Lower lobe of right lung (tissue), 2 donors: ENCODE measurements at regions not wholly inside any gene's neighbourhood (a gene's known extent, or its start where the extent isn't known, plus 50 kb on each side); places are given as distances from the start of the nearest gene placed in this dataset.

Experiments
- ATAC-seq, 2 donors: fragments of 200-7000 bp; cut with Tn5 transposase; one replicate each; pipeline ENCODE4 v1.9.1; 2020 to 2022; ENCODE audit warnings: mild to moderate bottlenecking in 2 of 2, moderate library complexity in 2 of 2
- DNase-seq: peaks from one replicate; pipeline ENCODE4 v3.0.0-alpha.2; 2020
- H3K27ac ChIP-seq: fragments of 200-600 bp; one replicate; pipeline ENCODE4 v1.8.0; 2022
- H3K27me3 ChIP-seq: fragments of 200-600 bp; one replicate; pipeline ENCODE4 v1.8.0; 2022; ENCODE audit warnings: low read depth
- H3K36me3 ChIP-seq: fragments of 200-600 bp; one replicate; pipeline ENCODE4 v1.8.0; 2022; ENCODE audit warnings: mild to moderate bottlenecking
- H3K4me1 ChIP-seq: fragments of 200-600 bp; one replicate; pipeline ENCODE4 v1.8.0; 2022
- H3K4me3 ChIP-seq: fragments of 200-600 bp; one replicate; pipeline ENCODE4 v1.8.0; 2022; ENCODE audit warnings: mild to moderate bottlenecking
- H3K9me3 ChIP-seq: fragments of 200-600 bp; one replicate; pipeline ENCODE4 v1.8.0; 2022
- CTCF ChIP-seq: fragments of 200-600 bp; IDR thresholded peaks from one replicate; pipeline ENCODE4 v1.8.0; 2022; ENCODE audit warnings: antibody characterized with exemption, mild to moderate bottlenecking
- intact Hi-C: fragments of 100-400 bp; cut with DNase I; formaldehyde crosslinking; loops from one replicate; pipeline ENCODE4 v1.11.0; 2022
- donor health status: DM: no; HTN: yes; CAD: no; lungs with severe emphysema.

- no peak for DNase-seq
- intact Hi-C loops = no loop called here
These were observed 119.4 kb downstream of the SIPA1L2 start for GRCh38 chr1:232510367-232511110.

GRCh38 chr1:232509570-232509969 is 120.4 kb downstream of the SIPA1L2 start:
- Histone ChIP-seq H3K27me3 (no peaks in the 10 kb centered on the region), H3K9me3 (no peaks in the 10 kb centered on the region), H3K4me1 (peaks cover 14% of the 10 kb centered on the region), H3K27ac (no peak overlapping the region), H3K4me3 (no peak overlapping the region), H3K36me3 (peaks cover 8% of the 10 kb centered on the region)
- ATAC-seq = peak; percentile 19 to 29
- DNase-seq = no peak
- intact Hi-C loops = no loop called here
- no peak for TF ChIP-seq CTCF

More at GRCh38 chr1:232510367-232511110, 119.4 kb downstream of the SIPA1L2 start:
- H3K9me3 ChIP-seq = no peaks in the 10 kb centered on the region
- no peak for TF ChIP-seq CTCF
- H3K27me3 ChIP-seq = no peaks in the 10 kb centered on the region
- peaks cover 14% of the 10 kb centered on the region for H3K4me1 ChIP-seq
- no peak overlapping the region for H3K4me3 ChIP-seq
- peaks cover 17% of the 10 kb centered on the region for H3K36me3 ChIP-seq
- no peak overlapping the region for H3K27ac ChIP-seq
- ATAC-seq = no peak

GRCh38 chr1:232508130-232508701 is 121.7 kb downstream of the SIPA1L2 start:
- Histone ChIP-seq H3K27me3 (no peaks in the 10 kb centered on the region), H3K9me3 (no peaks in the 10 kb centered on the region), H3K4me3 (no peak overlapping the region), H3K4me1 (peaks cover 14% of the 10 kb centered on the region), H3K36me3 (no peaks in the 10 kb centered on the region), H3K27ac (no peak overlapping the region)
- TF ChIP-seq CTCF = no peak
- DNase-seq = no peak
- ATAC-seq = no peak
- intact Hi-C loops = no loop called here

GRCh38 chr1:232507571-232507970 is 122.4 kb downstream of the SIPA1L2 start:
- H3K4me1 ChIP-seq = peaks cover 14% of the 10 kb centered on the region
- H3K4me3 ChIP-seq = no peak overlapping the region
- no peaks in the 10 kb centered on the region for H3K27me3 ChIP-seq
- no peak for TF ChIP-seq CTCF
- no peak for DNase-seq
- intact Hi-C loops = no loop called here
- H3K27ac ChIP-seq = no peak overlapping the region
- no peak for ATAC-seq
- no peaks in the 10 kb centered on the region for H3K36me3 ChIP-seq
- H3K9me3 ChIP-seq = no peaks in the 10 kb centered on the region

- no peaks in the 10 kb centered on the region for H3K27me3 ChIP-seq
- no peaks in the 10 kb centered on the region for H3K9me3 ChIP-seq
- peaks cover 14% of the 10 kb centered on the region for H3K4me1 ChIP-seq
- no peaks in the 10 kb centered on the region for H3K36me3 ChIP-seq
- DNase-seq = no peak
- H3K4me3 ChIP-seq = no peak overlapping the region
- TF ChIP-seq CTCF = no peak
- intact Hi-C loops = no loop called here
- ATAC-seq = no peak
- no peak overlapping the region for H3K27ac ChIP-seq
These were observed 124.0 kb downstream of the SIPA1L2 start for GRCh38 chr1:232505884-232506283.
